Ecto neural progenitor cell (in vitro differentiated cells): ENCODE measurements at regions not wholly inside any gene's neighbourhood (a gene's known extent, or its start where the extent isn't known, plus 50 kb on each side); places are given as distances from the start of the nearest gene placed in this dataset.
"Not testable (repeated sequence)": the region's sequence is repeated elsewhere in the genome, so short reads cannot be mapped to it uniquely, and the experiment has no call there.

Experiments used
- DNase-seq: peaks from one replicate; pipeline ENCODE4 v3.0.0-alpha.2; 2018; ENCODE audit warnings: low spot score

DNA sequence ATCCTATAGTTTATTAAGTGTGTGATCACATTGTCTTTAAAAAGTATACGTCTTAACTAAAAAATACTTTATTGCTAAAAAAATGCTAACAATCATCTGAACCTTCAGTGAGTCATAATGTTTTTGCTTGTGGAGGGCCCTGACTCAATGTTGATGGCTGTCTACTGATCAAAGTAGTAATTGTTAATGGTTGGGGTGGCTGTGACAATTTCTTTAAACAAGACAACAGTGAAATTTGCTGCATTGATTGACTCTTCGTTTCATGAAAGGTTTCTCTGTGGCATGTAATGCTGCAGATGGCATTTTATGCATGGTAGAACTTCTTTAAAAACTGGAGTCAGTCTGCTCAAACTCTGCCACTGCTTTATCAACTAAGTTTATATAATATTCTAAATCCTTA is 101.4 kb upstream of the IL15 start:
- no peak for DNase-seq

DNA sequence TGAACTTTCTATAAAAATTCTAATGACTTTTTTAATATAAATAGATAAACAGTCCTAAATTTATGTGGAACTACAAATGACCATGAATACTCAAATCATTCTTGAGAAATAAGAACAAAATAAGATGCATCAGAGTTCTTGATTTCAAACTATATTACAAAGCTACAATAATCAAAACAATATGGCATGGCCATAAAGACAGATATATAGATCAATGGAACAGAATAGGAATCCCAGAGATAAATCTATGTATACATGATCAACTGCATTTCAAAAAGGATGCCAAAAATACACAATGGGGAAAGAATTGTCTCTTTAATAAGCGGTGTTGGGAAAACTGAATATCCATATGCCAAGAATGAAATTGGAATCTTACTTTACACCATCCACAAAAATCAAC is 98.4 kb upstream of the IL15 start:
- no peak for DNase-seq

DNA sequence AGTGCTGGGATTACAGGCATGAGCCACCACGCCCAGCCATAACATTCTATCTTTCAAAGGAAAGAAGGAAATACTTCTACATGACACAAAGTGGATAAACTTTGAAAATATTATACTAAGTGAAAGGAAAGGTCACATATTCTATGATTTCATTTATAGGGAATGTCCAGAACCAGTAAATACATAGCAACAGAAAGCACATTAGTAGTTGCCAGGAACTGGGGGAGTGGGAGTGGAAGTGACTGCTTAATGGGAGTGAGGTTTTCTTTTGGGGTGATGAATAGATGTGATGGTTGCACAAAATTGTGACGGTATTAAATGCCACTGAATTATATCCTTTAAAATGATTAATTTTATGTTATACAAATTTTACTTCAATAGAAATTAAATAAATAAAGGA is 95.7 kb upstream of the IL15 start:
- no peak for DNase-seq

DNA sequence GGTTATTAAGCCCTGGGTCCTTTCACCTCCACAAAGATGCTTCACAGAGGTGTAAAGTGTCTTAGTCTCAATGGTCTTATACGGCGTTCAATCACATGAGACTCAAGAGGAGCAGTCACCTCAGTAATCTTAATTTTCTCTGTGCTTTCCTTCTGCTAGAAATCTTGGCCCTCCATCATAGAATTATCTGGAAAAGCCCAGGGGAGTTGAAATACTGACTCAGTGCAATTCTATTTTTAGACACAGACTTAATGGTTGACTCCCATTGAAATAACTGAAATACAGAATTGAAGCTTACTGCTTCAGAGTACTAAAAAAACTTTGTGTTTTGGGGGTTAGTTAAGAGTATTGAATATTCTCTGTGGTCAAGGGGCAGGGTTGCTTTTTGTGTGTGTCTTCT is 94.5 kb upstream of the IL15 start:
- no peak for DNase-seq

DNA sequence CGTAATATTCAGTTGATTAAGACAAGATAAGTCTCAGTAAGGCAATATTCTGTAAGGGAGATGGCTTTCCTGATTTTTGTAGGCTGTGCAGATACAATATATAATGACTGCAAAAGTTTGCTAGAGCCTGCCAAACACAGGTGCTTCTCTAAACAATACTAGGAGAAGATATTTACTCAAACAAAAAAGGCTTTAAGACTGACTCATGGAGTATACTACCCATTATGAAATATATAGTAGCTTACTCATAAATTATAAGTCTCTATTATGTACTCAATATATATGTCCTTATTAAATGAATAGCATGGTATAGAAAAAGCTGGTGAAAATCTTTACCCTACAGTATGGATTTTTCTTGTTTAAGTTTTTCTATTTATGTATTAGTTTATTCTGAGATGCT is 93.2 kb upstream of the IL15 start:
- no peak for DNase-seq

DNA sequence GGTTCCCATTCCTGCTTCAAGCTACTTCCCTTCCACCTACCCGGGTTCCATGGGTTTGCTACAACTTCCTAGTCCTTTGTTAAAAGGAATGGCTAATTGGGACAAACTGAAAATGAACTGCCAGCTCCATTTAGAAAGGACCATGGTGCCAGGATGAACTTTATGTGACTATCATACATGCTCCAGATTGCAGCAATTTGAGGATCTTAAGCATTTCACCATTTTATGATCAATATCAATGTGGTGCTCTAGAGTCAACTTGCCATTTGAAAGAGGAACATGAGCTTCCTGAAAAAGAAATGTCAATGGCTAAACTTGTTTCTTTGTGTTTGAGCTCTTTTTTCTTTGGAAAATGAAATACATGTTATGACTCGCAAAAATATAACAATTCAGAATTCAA is 92.7 kb upstream of the IL15 start:
- DNase-seq: no peak

DNA sequence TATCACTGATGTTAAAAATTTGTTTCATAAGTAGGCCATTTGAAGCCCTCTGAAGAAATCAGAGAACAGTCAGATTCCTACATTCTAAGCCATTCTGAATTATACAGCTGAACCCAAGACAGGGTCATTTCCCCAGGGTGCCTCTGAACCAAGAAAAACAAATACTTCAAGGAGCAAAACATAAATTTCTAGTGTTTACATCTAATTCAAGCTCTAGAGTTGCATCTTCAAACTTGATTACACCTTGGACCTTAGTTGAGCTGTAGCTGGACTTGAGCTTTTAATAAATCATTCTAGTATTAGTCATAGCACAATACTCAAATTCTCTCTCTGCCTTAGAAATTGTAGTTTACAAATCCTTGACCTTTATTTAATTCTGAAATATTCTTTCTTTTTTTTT is 87.6 kb upstream of the IL15 start:
- DNase-seq: no peak

DNA sequence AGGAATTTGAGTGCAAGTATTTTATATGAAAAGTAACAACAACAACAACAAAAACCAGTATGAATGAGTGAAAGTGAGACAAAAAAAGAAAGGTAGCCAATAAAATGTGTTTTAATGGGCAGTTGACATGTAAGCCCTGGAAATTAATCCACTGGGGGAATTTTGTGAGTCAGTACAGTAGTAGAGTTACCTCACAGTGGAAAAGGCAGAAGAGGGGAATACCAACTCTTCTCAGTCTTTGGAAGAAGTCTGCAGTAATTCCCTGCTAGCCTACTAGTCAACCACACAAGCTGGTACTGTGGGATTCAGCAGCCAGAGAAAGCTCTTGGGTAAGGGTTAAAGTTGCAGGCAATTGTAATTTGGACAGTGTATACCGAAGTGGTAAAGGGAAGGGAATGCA is 76.3 kb upstream of the IL15 start:
- DNase-seq: no peak

DNA sequence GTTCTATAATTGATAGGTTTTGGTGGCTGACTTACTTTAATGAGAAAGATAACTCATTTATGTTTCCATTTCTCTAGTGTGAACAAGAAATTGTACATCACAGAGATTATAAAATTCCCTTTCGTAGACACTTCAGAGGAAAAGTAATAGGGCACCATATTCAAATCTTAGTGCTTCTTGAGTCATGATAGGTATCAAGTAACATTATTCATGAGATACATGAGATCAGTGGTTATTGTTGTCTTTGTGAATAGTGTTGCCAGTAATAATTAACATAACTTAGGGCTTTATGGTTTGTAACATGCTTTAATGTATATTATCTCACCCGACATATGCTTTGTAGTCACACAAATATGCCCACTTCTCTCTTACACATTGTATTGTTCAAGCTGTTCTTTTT is 73.7 kb upstream of the IL15 start:
- DNase-seq: no peak

DNA sequence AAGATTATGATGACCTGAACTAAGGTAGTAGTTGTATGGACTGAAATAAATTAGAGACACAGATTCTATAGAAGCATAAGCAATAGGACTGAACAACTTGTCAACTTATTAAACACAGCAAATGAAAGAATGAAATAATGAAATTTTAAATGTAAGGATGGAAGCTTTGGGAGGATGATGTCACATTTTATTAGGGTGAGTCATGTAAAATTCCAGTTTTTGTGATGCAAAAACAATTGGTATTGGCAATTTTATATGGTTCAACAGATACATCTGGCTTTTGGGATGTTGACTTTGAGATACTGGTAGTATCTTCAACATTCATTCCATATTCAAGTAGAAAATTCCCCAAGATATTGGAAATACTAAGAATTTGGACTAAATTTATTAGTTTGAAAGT is 72.7 kb upstream of the IL15 start:
- DNase-seq: no peak

DNA sequence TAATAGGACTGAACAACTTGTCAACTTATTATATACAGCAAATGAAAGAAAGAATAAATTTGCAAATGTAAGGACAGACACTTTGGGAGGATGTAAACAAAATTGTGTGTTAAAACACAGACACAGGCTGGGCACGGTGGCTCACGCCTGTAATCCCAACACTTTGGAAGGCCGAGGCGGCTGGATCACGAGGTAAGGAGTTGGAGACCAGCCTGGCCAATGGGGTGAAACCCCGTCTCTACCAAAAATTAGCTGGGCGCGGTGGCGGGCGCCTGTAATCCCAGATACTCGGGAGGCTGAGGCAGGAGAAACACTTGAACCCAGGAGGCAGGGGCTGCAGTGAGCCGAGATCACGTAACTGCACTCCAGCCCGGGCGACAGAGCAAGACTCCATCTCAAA is 71.4 kb upstream of the IL15 start:
- not testable (repeated sequence) for DNase-seq

DNA sequence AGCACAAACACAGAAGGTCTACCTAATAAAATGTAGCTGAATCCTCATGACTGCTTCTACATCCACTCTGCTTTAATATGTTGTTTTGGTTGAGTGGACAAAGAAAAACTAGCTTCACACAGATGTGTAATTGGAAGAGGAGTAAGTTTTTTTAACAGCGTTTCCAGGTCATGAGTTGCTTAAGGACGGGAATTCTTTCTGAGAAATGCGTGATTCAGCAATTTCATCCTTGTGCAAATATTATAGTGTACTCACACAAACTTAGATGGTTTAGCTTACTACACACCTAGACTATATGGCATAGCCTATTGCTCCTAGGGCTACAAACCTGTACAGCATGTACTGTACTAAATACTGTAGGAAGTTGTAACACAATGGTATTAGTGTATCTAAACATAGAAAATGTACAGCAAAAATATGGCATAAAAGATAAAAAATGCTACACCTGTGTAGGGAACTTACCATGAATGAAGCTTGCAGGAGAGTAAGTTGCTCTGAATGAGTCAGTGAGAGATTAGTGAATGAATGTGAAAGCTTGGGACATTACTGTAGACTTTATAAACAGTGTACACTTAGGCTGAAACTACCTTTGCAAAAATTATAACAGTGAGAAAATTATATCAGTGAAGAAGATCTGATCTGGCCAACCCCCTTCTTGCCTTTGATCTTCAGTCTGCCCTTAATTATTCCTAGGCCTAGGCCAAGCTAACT is 70.8 kb upstream of the IL15 start:
- DNase-seq: no peak

DNA sequence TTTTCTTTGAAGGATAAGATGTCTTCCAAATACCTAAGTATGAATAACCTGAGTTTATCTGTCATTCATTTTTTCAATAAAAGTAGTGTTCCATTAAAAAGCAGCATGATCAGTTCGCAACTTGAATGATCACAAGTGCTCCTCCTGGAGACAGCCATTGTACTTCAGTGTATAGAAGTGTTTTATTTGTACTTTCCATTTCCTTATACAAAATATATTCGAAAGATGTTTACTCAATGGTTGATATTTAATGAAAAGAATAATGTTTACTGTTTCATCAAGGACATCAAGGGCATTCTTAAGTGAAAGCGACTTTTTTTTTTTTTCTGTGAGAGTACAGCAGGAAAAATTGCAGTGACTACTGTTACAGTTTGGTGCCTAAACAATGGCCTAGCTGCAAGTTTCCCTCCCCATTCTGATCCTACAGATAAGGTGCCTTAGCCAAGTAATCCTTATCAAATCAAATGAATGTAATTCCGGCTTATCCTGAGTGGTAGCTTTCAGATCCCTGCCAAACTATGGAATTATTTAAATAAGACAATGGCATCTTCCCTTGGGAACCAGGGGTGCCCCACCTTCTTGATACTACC is 69.0 kb upstream of the IL15 start:
- no peak for DNase-seq

DNA sequence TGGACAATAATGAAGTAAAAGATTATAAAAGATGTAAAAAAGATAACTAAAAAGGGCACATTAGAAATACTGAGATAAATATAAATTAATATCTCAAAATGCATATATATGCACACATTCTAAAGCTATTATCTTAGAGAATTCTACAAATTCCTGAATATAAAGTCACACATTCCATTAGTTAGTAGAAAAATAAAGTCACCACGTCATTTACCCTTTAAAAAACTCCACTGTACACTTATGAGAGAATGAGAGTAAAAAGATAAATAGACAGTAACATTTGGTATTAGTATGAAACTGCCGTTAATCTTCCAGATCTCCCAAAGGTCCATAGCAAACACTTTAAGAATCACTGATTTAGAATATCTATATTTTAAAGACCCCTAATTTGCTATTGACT is 67.2 kb upstream of the IL15 start:
- DNase-seq: no peak

DNA sequence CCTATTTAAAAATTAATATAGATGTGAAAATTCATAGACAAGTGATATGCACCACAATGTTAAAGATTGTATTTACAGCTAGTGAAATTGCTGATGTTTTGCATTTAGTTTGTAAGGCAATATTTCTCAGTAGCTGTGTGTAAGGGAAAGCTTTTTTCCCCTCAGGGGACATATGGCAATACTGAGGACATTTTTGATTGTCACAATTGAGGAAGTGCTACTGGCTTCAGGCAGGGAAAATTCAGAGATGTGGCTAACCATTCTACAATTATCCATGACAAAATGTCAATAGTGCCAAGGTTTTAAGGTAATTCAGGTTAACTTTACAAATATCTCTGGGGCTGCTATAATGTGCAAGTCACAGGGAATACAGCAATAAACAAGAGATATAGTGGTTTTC is 66.1 kb upstream of the IL15 start:
- no peak for DNase-seq

DNA sequence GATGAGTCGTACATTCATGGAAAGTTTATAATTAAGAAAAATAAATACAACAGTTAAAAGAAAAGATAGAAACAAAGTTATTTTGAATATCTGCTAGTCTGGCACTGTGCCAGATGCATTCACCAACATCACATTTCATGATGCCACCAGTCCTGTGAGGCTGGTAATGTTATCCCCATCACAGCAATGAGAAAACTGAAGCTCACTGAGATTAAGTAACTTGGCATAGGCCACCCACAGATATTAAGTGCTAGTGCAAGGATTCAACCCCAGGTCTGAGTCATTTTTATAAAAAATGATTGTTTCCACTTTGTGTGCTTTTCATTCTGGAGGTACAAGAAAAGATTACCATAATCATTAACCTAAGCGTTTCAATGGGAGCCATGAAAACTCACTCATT is 65.0 kb upstream of the IL15 start:
- DNase-seq: no peak

DNA sequence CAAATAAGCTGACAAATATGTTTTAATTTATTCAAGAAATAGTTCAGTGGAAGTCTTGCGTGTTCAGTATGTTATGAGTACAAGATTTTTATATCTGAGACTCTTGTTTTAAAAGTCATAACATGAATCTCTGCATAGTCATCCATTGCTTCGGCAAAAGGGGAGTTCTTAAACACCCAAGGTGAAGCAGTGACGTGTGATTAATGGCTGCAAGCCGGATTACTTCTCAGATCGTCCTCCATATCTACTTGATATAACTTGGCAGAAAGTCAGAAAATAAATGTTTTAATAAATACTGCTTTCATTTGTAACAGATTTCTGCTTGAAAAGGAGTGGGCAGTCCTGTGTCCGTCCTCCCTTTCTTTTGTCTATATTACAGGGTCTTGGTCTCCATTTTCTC is 64.6 kb upstream of the IL15 start:
- DNase-seq: no peak

DNA sequence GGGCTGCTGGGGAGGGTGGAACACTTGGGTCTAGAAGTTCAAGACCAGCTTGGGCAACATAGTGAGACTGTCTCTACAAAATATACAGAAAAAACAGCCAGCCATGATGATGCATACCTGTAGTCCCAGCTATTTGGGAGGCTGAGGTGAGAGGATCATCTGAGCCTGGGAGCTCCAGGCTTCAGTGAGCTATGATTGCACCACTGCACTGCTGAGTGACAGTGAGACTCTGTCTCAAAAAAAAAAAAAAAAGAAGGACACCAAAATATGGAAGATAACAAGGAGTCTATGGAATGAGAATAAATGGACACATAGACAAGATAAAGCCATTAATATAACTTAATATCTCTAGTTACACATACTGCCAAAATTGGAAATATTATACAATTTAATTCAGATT is 62.7 kb upstream of the IL15 start:
- no peak for DNase-seq

DNA sequence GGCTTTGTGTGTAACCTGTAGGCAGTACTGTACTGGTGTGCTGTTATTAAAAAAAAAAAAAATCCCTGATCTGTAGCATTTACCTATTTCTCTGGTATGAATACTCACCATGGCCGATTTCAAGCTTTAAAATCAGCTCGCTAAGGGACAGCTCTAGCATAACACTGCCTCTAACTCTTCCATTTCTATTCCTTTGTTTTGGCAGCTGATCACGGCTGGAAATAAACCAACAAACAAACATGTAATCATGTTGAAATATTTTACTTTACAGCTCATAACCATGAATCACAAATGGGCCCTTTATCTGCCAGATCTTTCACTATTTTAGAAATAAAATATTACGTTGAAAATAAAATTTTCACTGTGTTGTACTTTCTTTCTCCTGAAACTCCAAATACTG is 60.5 kb upstream of the IL15 start:
- DNase-seq: no peak

DNA sequence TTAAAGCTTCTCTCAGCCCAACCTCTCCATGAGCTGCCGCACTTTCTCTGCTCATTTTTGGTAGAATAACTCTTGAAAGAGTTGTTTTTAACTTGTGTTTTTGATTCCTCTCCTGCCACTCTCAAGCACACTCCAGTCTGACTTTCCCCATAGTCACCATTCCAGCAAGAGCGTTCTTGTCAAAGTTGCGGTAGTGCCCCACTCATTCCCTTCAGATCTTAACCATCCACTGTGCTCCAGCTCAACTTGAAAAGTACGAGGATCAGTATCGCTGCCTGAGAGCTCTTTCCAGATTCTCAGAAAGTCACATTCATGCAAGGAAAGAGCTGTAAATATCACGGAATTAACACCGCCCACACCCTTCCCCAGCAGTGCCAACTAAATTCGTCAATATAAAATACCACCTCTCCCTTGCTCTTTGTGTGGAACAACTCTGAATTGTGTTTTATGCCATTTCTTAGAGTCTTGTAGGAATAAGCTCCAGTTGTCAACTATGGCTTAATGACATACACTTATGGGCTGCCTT is 59.7 kb upstream of the IL15 start:
- DNase-seq: no peak

DNA sequence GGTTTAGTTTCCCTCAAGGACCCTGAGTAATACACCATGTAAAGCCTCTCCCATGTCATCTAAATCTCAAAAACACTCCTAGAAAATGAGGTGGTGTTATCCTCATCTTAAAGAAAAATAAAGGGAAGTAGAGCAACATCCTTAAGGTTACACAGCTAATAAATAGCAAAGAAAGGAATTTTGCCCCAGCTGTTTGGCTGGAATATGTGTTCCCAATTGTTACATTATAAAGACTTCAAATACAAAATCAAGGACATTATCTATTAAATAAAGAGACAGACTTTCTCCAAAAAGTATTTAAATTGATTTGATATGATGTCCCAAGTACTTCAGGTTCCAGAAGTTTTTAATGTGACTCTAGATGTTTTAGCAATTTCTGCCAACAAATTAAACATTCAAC is 57.9 kb upstream of the IL15 start:
- DNase-seq: no peak

DNA sequence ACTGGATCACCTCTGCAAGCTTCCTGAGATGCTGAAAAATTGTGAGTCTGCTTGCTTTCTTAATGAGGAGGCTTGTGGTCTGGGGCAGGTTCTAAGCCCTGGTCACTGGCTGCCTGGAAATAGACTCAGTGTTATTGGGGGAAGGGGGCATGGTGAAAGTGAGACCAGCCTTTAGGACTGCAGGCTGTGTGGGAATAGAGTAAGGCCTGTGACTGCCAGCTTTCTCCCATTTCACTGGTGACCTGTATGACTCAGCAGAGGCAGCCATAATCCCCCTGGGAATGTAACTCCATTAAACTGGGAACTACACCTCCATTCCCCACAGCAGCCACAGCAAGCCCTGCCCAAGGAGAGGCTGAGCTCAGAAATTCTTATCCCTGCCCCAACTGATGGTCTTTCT is 55.9 kb upstream of the IL15 start:
- no peak for DNase-seq
